ENCODE measurements at regions not wholly inside any gene's neighbourhood (a gene's known extent, or its start where the extent isn't known, plus 50 kb on each side); places are given as distances from the start of the nearest gene placed in this dataset.

GRCh38 chr20:47427067-47427466 lies 70.6 kb upstream of the ZMYND8 start:
- DNase-seq: no peak
- Histone ChIP-seq H3K9ac (ENCODE audit: low read length) (no peak overlapping the region), H2AFZ (ENCODE audit: low read length) (no peak overlapping the region), H3K79me2 (ENCODE audit: low read length) (no peaks in the 10 kb centered on the region), H3K27me3 (replicated peaks; ENCODE audit: insufficient read depth, low read length) (no peaks in the 10 kb centered on the region), H3K4me3 (ENCODE audit: low read length) (no peak overlapping the region), H3F3A (ENCODE audit: insufficient read depth, low read length) (no peaks in the 10 kb centered on the region), H3K9me3 (replicated peaks; ENCODE audit: insufficient read depth, low read length) (no peaks in the 10 kb centered on the region), H3K27ac (ENCODE audit: low read length) (no peak overlapping the region), H3K36me3 (replicated peaks; ENCODE audit: insufficient read depth, low read length) (no peaks in the 10 kb centered on the region), H3K9me2 (replicated peaks; ENCODE audit: insufficient read depth, low read length) (no peaks in the 10 kb centered on the region), H3K4me2 (ENCODE audit: low read depth, low read length) (no peak overlapping the region), H4K20me1 (ENCODE audit: insufficient read depth, low read length) (no peaks in the 10 kb centered on the region), H3K4me1 (ENCODE audit: low read length) (no peaks in the 10 kb centered on the region)
- no peak for TF ChIP-seq EZH2phosphoT487 (IDR thresholded peaks at IDR 0.05; ENCODE audit: low read length)
- TF ChIP-seq CTCF (IDR thresholded peaks at IDR 0.05; ENCODE audit: low read length): no peak
- no peak for TF ChIP-seq EZH2 (optimal IDR thresholded peaks at IDR 0.05; ENCODE audit: low read depth, low read length)

- no peak overlapping the region for H2AFZ ChIP-seq (ENCODE audit: low read length)
- H3K36me3 ChIP-seq (replicated peaks; ENCODE audit: insufficient read depth, low read length): no peaks in the 10 kb centered on the region
- DNase-seq: no peak
- no peaks in the 10 kb centered on the region for H3K79me2 ChIP-seq (ENCODE audit: low read length)
- no peak overlapping the region for H3K4me2 ChIP-seq (ENCODE audit: low read depth, low read length)
- no peak overlapping the region for H3K9ac ChIP-seq (ENCODE audit: low read length)
- no peak overlapping the region for H3K4me3 ChIP-seq (ENCODE audit: low read length)
- H3K9me2 ChIP-seq (replicated peaks; ENCODE audit: insufficient read depth, low read length): no peaks in the 10 kb centered on the region
- H3K9me3 ChIP-seq (replicated peaks; ENCODE audit: insufficient read depth, low read length): no peaks in the 10 kb centered on the region
- H4K20me1 ChIP-seq (ENCODE audit: insufficient read depth, low read length): no peaks in the 10 kb centered on the region
- no peaks in the 10 kb centered on the region for H3K4me1 ChIP-seq (ENCODE audit: low read length)
- no peaks in the 10 kb centered on the region for H3F3A ChIP-seq (ENCODE audit: insufficient read depth, low read length)
- H3K27ac ChIP-seq (ENCODE audit: low read length): no peak overlapping the region
- TF ChIP-seq EZH2 (optimal IDR thresholded peaks at IDR 0.05; ENCODE audit: low read depth, low read length) (no peak), CTCF (IDR thresholded peaks at IDR 0.05; ENCODE audit: low read length) (no peak), EZH2phosphoT487 (IDR thresholded peaks at IDR 0.05; ENCODE audit: low read length) (no peak)
- no peaks in the 10 kb centered on the region for H3K27me3 ChIP-seq (replicated peaks; ENCODE audit: insufficient read depth, low read length)
Observed at GRCh38 chr20:47427746-47428145, 71.2 kb upstream of the ZMYND8 start.

GRCh38 chr20:47428164-47428563 lies 71.7 kb upstream of the ZMYND8 start:
- no peaks in the 10 kb centered on the region for H3K27me3 ChIP-seq (replicated peaks; ENCODE audit: insufficient read depth, low read length)
- H3K4me1 ChIP-seq (ENCODE audit: low read length): no peaks in the 10 kb centered on the region
- H3K9me2 ChIP-seq (replicated peaks; ENCODE audit: insufficient read depth, low read length): no peaks in the 10 kb centered on the region
- H2AFZ ChIP-seq (ENCODE audit: low read length): no peak overlapping the region
- H3F3A ChIP-seq (ENCODE audit: insufficient read depth, low read length): no peaks in the 10 kb centered on the region
- no peak overlapping the region for H3K27ac ChIP-seq (ENCODE audit: low read length)
- no peak overlapping the region for H3K4me2 ChIP-seq (ENCODE audit: low read depth, low read length)
- H4K20me1 ChIP-seq (ENCODE audit: insufficient read depth, low read length): no peaks in the 10 kb centered on the region
- no peak for DNase-seq
- TF ChIP-seq CTCF (IDR thresholded peaks at IDR 0.05; ENCODE audit: low read length) (no peak), EZH2 (optimal IDR thresholded peaks at IDR 0.05; ENCODE audit: low read depth, low read length) (no peak), EZH2phosphoT487 (IDR thresholded peaks at IDR 0.05; ENCODE audit: low read length) (no peak)
- no peaks in the 10 kb centered on the region for H3K79me2 ChIP-seq (ENCODE audit: low read length)
- no peaks in the 10 kb centered on the region for H3K36me3 ChIP-seq (replicated peaks; ENCODE audit: insufficient read depth, low read length)
- H3K4me3 ChIP-seq (ENCODE audit: low read length): no peak overlapping the region
- H3K9ac ChIP-seq (ENCODE audit: low read length): no peak overlapping the region
- H3K9me3 ChIP-seq (replicated peaks; ENCODE audit: insufficient read depth, low read length): no peaks in the 10 kb centered on the region
